ENCODE measurements at regions not wholly inside any gene's neighbourhood (a gene's known extent, or its start where the extent isn't known, plus 50 kb on each side); places are given as distances from the start of the nearest gene placed in this dataset.

DNA sequence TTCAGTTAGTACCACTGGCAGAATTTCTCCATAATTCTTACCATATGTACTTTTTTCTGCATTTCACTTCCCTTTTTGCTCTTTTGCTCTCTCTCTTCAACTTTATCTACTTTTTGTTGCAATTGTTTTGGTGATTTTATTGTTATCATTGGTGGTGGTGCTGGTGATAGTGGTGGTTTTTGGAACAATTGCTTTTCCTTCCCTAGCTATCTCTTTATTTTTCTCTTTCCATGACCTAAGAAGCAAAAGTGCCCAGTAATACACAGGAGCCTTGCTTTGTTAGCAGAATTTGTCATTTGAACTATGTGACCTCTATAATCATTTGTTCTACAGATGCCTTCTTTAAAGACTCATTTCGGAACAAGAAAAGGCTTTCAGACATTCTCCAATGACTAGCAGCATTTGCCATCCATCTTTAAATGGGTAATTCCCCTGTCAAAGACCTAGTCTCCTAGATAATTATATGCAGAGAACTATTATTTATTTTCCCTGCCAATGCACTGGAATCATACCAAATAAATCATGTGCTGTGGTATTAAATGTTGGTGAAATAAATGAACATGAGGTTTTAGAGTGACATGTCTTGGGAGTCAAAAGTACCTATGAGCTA is 154.5 kb downstream of the GASK1B start:
- FAIRE-seq (no peak), DNase-seq (ENCODE audit: insufficient read length, low spot score) (no peak)
- no peak for TF ChIP-seq TAF1 (IDR thresholded peaks at IDR 0.05; ENCODE audit: low read depth, low read length)
- no peak for TF ChIP-seq PAX5 (IDR thresholded peaks at IDR 0.05; ENCODE audit: insufficient read depth, low read length, severe bottlenecking)
- no peak for TF ChIP-seq POLR2A (IDR thresholded peaks at IDR 0.05; ENCODE audit: low read depth, low read length)
- TF ChIP-seq POLR2AphosphoS5 (IDR thresholded peaks at IDR 0.05; ENCODE audit: low read depth, low read length): no peak
- no peak for TF ChIP-seq POU2F2 (IDR thresholded peaks at IDR 0.05; ENCODE audit: low read depth, low read length)
- TF ChIP-seq SPI1 (IDR thresholded peaks at IDR 0.05; ENCODE audit: low read depth, low read length): peak; percentile 50; the same call in 1 of the 2 replicates

DNA sequence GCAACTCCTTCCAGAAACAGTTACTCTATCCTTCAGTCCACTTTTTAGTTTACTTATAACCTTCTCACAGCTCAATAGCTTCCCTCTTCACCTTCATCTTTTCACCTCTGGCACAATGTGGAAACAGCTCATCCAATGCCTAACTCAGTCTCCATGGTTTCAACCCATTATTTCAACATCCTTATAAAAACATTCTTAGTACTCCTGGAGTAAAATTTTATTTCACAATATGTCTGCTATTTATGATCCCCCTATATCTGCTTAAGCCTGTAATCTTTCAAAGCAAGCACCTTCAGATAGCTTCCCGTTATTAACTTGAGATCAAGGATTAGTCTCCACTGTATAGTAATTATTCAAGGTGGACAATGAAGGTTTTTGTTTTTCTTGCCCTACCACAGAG is 156.3 kb downstream of the GASK1B start:
- no peak for DNase-seq (ENCODE audit: insufficient read length, low spot score)
- no peak for TF ChIP-seq POLR2A (IDR thresholded peaks at IDR 0.05; ENCODE audit: low read depth, low read length)
- no peak for TF ChIP-seq TAF1 (IDR thresholded peaks at IDR 0.05; ENCODE audit: low read depth, low read length)
- TF ChIP-seq SPI1 (IDR thresholded peaks at IDR 0.05; ENCODE audit: low read depth, low read length): no peak
- no peak for TF ChIP-seq POU2F2 (IDR thresholded peaks at IDR 0.05; ENCODE audit: low read depth, low read length)
- TF ChIP-seq POLR2AphosphoS5 (IDR thresholded peaks at IDR 0.05; ENCODE audit: low read depth, low read length): no peak
- no peak for TF ChIP-seq PAX5 (IDR thresholded peaks at IDR 0.05; ENCODE audit: insufficient read depth, low read length, severe bottlenecking)
- FAIRE-seq: no peak

DNA sequence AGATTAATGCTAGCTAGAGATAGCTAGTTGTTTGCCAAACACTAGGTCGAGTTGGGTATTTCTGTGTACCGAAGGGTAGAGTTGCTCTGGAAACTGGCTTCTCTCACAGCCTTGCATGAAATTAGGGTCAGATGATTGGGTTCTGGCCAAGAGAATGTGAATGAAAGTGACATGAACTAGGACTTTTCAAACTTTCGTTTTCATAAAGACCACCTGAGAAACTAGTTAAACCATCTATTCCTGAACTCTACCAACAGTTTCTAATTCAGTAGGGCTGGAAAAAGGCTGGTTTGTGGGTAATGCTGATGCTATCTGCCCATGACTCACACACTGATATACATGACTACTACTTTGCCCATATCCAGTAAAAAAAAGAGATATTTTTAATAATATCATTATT is 157.6 kb downstream of the GASK1B start:
- FAIRE-seq (no peak), DNase-seq (ENCODE audit: insufficient read length, low spot score) (no peak)

DNA sequence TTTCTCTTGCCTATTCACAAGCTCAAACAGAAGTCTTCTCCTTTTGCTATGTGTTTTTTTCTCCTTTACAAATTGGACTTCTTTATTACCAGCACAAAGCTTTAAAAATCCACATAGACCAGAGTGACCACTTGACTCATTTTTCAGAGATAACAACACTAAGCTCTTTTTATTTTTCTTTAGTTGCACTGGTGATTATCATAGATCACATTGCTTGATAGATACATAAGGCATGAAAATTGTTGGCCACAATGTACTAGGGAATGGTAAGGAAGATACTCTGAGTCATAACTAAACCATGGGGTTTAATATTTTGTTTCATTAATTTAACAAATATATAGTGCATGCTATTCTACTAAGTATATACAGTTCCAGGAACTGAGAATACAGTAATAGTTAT is 159.0 kb downstream of the GASK1B start:
- TF ChIP-seq SPI1 (IDR thresholded peaks at IDR 0.05; ENCODE audit: low read depth, low read length): no peak
- FAIRE-seq: no peak
- DNase-seq (ENCODE audit: insufficient read length, low spot score): no peak

More for the DNA sequence above, 157.6 kb downstream of the GASK1B start:
- no peak for TF ChIP-seq POLR2A (IDR thresholded peaks at IDR 0.05; ENCODE audit: low read depth, low read length)
- no peak for TF ChIP-seq POU2F2 (IDR thresholded peaks at IDR 0.05; ENCODE audit: low read depth, low read length)
- no peak for TF ChIP-seq PAX5 (IDR thresholded peaks at IDR 0.05; ENCODE audit: insufficient read depth, low read length, severe bottlenecking)
- TF ChIP-seq POLR2AphosphoS5 (IDR thresholded peaks at IDR 0.05; ENCODE audit: low read depth, low read length): no peak
- TF ChIP-seq SPI1 (IDR thresholded peaks at IDR 0.05; ENCODE audit: low read depth, low read length): no peak
- no peak for TF ChIP-seq TAF1 (IDR thresholded peaks at IDR 0.05; ENCODE audit: low read depth, low read length)

DNA sequence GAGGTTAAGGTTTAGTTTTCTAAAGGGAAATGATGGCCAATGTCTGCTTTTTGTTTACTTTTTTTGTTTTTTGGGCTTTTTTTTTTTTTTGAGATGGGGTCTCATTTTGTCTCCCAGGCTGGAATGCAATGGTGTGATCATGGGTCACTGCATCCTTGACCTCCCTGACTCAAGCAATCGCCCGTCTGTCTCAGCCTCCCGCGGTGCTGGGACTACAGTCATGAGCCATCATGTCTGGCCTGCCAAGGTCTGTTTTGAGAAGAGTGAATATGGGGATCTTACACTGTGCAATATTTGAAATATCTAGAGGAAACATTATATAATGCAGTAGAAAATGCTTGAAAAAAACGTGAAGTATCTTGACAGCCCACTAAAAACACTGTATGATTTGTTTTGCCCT is 162.5 kb downstream of the GASK1B start:
- FAIRE-seq (no peak), DNase-seq (ENCODE audit: insufficient read length, low spot score) (no peak)
- TF ChIP-seq PAX5 (IDR thresholded peaks at IDR 0.05; ENCODE audit: insufficient read depth, low read length, severe bottlenecking) (no peak), POU2F2 (IDR thresholded peaks at IDR 0.05; ENCODE audit: low read depth, low read length) (no peak), POLR2AphosphoS5 (IDR thresholded peaks at IDR 0.05; ENCODE audit: low read depth, low read length) (no peak), SPI1 (IDR thresholded peaks at IDR 0.05; ENCODE audit: low read depth, low read length) (no peak), TAF1 (IDR thresholded peaks at IDR 0.05; ENCODE audit: low read depth, low read length) (no peak)

DNA sequence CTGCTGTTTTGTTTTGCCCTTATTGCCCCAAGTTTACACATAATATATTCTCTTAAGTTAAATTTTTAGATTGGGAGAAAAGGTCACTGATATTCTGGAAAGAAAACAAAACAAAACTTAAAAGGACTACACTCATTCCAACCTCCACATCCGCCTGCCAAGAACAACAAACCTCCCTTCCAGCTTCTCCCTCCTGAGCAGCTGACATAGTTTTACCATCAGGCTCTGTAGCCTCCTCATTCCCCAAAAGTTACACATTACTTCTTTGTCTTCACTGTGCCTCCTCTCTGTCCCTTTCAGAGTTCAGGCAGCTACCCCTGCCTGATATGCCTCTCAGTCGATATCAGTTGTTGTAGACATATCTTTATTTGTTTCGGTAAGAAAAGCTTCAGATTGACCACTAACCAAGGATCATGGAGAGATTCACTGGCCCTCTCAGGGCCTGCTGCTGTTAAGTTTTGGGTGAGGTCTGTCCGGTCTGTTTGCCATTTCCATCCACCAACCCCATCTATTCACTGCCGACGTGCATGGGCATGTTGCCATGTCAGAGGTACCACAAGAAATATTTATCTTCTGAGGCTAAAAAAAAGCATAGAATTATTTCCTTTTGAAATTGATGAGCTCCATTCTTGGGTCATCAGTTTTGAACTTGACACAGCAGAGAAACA is 164.1 kb downstream of the GASK1B start:
- DNase-seq (ENCODE audit: insufficient read length, low spot score) (no peak), FAIRE-seq (no peak)
- TF ChIP-seq POU2F2 (IDR thresholded peaks at IDR 0.05; ENCODE audit: low read depth, low read length): no peak
- no peak for TF ChIP-seq SPI1 (IDR thresholded peaks at IDR 0.05; ENCODE audit: low read depth, low read length)
- no peak for TF ChIP-seq POLR2A (IDR thresholded peaks at IDR 0.05; ENCODE audit: low read depth, low read length)
- TF ChIP-seq PAX5 (IDR thresholded peaks at IDR 0.05; ENCODE audit: insufficient read depth, low read length, severe bottlenecking): no peak
- TF ChIP-seq POLR2AphosphoS5 (IDR thresholded peaks at IDR 0.05; ENCODE audit: low read depth, low read length): no peak
- TF ChIP-seq TAF1 (IDR thresholded peaks at IDR 0.05; ENCODE audit: low read depth, low read length): no peak

DNA sequence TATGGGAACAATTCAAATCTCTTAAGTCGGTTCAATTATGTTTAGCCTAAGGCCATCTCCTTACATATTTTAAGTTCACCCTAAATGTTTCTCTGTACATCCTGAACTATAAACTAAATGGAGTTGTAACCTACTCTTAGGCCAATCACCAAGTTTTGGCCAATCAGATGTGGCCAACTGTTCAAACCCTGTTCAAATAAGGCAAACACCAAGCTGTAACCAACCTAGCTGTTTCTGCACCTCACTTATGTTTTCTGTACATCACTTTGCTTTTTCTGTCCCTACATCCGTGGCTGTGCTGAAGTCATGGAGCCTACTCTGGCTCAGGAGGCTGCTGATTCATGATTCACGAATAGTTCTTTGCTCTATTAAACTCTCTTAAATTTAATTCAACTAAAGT is 165.3 kb downstream of the GASK1B start:
- DNase-seq (ENCODE audit: insufficient read length, low spot score): no peak
- no peak for FAIRE-seq
- TF ChIP-seq POU2F2 (IDR thresholded peaks at IDR 0.05; ENCODE audit: low read depth, low read length): no peak
- no peak for TF ChIP-seq SPI1 (IDR thresholded peaks at IDR 0.05; ENCODE audit: low read depth, low read length)
- no peak for TF ChIP-seq POLR2AphosphoS5 (IDR thresholded peaks at IDR 0.05; ENCODE audit: low read depth, low read length)
- no peak for TF ChIP-seq POLR2A (IDR thresholded peaks at IDR 0.05; ENCODE audit: low read depth, low read length)
- TF ChIP-seq PAX5 (IDR thresholded peaks at IDR 0.05; ENCODE audit: insufficient read depth, low read length, severe bottlenecking): no peak

DNA sequence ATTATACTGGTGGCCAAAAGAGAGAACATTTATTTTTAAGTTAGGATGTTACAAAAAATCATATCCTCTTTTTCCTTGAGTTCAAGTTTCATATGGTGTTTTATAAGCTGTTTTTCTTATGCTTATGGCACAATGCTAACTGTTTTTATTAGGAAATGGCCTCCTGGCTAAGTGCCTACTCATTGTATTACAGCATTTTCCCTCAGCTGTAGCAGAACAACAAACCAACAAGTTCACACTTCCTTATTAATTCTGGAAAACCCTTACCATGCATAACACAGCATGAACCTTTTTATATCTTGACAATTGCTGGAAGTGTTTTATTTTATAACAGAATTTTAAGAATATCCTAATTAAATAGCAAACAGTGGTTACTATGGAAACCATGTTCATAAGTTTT is 165.8 kb downstream of the GASK1B start:
- DNase-seq (ENCODE audit: insufficient read length, low spot score) (no peak), FAIRE-seq (no peak)
- TF ChIP-seq PAX5 (IDR thresholded peaks at IDR 0.05; ENCODE audit: insufficient read depth, low read length, severe bottlenecking) (no peak), POLR2AphosphoS5 (IDR thresholded peaks at IDR 0.05; ENCODE audit: low read depth, low read length) (no peak), SPI1 (IDR thresholded peaks at IDR 0.05; ENCODE audit: low read depth, low read length) (no peak), TAF1 (IDR thresholded peaks at IDR 0.05; ENCODE audit: low read depth, low read length) (no peak), POU2F2 (IDR thresholded peaks at IDR 0.05; ENCODE audit: low read depth, low read length) (no peak), POLR2A (IDR thresholded peaks at IDR 0.05; ENCODE audit: low read depth, low read length) (no peak)

DNA sequence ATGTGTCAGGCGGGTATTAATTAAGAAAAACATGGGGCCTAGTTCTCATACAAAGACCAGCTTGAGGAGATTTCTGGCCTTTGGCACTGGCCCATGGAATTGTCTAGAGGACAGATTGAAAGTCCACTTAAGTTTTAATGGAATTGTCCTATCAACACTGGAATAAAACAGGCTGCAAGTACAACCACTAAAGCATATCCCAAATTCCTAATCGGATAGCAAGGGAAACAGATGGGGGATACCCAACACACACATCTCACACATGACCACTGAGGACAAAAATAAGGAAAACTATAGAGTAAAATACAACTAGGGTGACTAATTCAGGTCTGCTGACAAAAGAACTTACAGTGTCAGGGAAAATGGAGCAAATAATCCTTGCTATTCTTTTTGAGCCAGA is 167.8 kb downstream of the GASK1B start:
- FAIRE-seq (no peak), DNase-seq (ENCODE audit: insufficient read length, low spot score) (no peak)
- TF ChIP-seq POLR2A (IDR thresholded peaks at IDR 0.05; ENCODE audit: low read depth, low read length): no peak

DNA sequence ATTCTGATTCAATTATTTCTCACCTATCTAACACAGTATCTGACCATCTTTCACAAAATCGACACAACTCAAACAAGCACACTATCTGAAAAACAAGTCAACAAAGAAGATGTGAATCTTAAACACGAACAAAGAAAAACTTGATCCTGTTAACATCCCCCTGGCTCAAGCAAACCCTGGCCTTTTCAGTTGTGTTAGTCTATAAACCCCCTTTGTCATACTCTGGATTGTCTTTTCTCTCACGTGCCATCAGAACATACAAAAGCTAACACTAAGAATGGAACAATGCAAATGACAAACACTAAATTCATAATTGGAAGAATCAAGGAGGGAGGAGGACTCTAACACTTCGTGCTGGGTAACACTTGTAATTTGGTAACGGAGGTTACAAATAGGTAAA is 168.7 kb downstream of the GASK1B start:
- DNase-seq (ENCODE audit: insufficient read length, low spot score) (no peak), FAIRE-seq (no peak)
- no peak for TF ChIP-seq POLR2A (IDR thresholded peaks at IDR 0.05; ENCODE audit: low read depth, low read length)
- no peak for TF ChIP-seq POU2F2 (IDR thresholded peaks at IDR 0.05; ENCODE audit: low read depth, low read length)
- no peak for TF ChIP-seq POLR2AphosphoS5 (IDR thresholded peaks at IDR 0.05; ENCODE audit: low read depth, low read length)
- TF ChIP-seq TAF1 (IDR thresholded peaks at IDR 0.05; ENCODE audit: low read depth, low read length): no peak
- TF ChIP-seq PAX5 (IDR thresholded peaks at IDR 0.05; ENCODE audit: insufficient read depth, low read length, severe bottlenecking): no peak
- no peak for TF ChIP-seq SPI1 (IDR thresholded peaks at IDR 0.05; ENCODE audit: low read depth, low read length)
